ENCODE measurements at regions not wholly inside any gene's neighbourhood (a gene's known extent, or its start where the extent isn't known, plus 50 kb on each side); places are given as distances from the start of the nearest gene placed in this dataset.

DNA sequence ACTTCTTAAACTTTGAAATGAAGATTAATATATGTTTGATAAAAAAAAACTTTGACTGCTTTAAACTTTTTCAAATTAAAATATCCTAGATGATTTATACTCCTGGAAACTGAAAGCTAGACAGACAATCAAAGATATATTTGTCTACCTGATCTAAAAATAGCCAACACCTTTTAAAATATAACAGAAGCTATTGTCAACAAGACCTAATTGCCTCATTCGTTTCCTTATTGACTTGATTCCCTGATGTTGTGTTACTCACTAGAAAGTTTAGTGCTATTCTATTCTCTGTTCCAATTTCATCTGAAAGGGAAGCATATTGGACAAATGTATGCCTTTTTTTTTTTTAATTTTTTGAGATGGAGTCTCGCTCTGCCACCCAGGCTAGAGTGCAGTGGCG is 445.6 kb upstream of the ADAMTS5 start:
- Histone ChIP-seq H3K9me3 (ENCODE audit: control insufficient read depth, insufficient read depth, low read length) (no peaks in the 10 kb centered on the region), H3K27me3 (ENCODE audit: control insufficient read depth, insufficient read depth, low read length) (no peaks in the 10 kb centered on the region), H3K4me3 (ENCODE audit: low read depth, low read length) (no peak overlapping the region), H3K27ac (ENCODE audit: low read depth, low read length) (no peak overlapping the region)
- TF ChIP-seq, protein P1, sequence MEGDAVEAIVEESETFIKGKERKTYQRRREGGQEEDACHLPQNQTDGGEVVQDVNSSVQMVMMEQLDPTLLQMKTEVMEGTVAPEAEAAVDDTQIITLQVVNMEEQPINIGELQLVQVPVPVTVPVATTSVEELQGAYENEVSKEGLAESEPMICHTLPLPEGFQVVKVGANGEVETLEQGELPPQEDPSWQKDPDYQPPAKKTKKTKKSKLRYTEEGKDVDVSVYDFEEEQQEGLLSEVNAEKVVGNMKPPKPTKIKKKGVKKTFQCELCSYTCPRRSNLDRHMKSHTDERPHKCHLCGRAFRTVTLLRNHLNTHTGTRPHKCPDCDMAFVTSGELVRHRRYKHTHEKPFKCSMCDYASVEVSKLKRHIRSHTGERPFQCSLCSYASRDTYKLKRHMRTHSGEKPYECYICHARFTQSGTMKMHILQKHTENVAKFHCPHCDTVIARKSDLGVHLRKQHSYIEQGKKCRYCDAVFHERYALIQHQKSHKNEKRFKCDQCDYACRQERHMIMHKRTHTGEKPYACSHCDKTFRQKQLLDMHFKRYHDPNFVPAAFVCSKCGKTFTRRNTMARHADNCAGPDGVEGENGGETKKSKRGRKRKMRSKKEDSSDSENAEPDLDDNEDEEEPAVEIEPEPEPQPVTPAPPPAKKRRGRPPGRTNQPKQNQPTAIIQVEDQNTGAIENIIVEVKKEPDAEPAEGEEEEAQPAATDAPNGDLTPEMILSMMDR (IDR thresholded peaks at IDR 0.05; ENCODE audit: low read depth, low read length) = no peak
- ChIA-PET CTCF (no interaction called here), POLR2A (no interaction called here)
- no peak for DNase-seq (ENCODE audit: low read depth, low spot score)

DNA sequence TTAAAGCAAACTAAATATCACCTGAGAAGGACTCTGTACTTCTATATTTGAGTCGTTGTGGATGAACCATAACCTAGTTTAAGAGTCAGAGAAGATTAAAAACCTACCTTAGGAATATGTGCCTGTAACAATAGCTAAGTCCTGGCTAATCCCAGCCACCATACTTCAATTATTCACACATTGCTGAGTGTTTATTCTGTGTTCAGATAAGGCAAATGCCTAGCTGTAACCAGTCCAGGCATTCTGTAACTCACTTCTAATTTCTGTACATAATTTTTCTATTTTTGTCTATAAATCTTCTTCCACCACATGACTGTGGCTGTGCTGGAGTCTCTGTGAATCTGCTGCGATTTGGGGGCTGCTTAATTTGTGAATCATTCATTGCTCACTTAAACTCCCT is 441.9 kb upstream of the ADAMTS5 start:
- no peak for DNase-seq (ENCODE audit: low read depth, low spot score)
- POLR2A ChIA-PET = no interaction called here
- CTCF ChIA-PET = no interaction called here

DNA sequence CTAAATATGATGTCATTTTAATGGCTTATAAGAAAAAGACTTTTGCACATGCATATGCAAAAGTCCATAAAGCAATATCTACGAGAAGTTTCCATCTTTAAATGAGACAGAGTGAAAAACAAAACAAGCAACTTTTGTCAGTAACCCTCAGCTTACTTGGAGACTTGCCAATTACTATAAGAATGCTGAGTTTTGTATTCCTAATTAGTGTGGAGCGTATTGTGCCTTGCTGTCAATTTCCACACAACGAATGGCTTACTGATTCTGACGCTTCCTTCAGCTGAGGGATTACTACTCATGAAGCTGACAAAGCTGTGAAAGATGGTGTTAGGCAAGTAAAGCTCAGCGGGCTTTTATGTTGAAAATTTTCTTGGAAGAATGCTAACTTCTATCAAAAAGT is 440.4 kb upstream of the ADAMTS5 start:
- Histone ChIP-seq H3K27me3 (ENCODE audit: control insufficient read depth, insufficient read depth, low read length) (no peaks in the 10 kb centered on the region), H3K9me3 (ENCODE audit: control insufficient read depth, insufficient read depth, low read length) (no peaks in the 10 kb centered on the region), H3K4me3 (ENCODE audit: low read depth, low read length) (no peak overlapping the region), H3K27ac (ENCODE audit: low read depth, low read length) (no peak overlapping the region)
- no peak for DNase-seq (ENCODE audit: low read depth, low spot score)
- CTCF ChIA-PET = interaction anchor here (0.8 kb wide), 1 partner anchor 9 kb away, joined by 3 read pairs; no protein-coding TSS in a partner anchor
- TF ChIP-seq, protein P1 (IDR thresholded peaks at IDR 0.05; ENCODE audit: low read depth, low read length) = no peak
- POLR2A ChIA-PET = no interaction called here

More for the DNA sequence above, 441.9 kb upstream of the ADAMTS5 start:
- Histone ChIP-seq H3K27ac (ENCODE audit: low read depth, low read length) (no peak overlapping the region), H3K4me3 (ENCODE audit: low read depth, low read length) (no peak overlapping the region), H3K27me3 (ENCODE audit: control insufficient read depth, insufficient read depth, low read length) (no peaks in the 10 kb centered on the region), H3K9me3 (ENCODE audit: control insufficient read depth, insufficient read depth, low read length) (no peaks in the 10 kb centered on the region)
- TF ChIP-seq, protein P1 (IDR thresholded peaks at IDR 0.05; ENCODE audit: low read depth, low read length) = no peak

DNA sequence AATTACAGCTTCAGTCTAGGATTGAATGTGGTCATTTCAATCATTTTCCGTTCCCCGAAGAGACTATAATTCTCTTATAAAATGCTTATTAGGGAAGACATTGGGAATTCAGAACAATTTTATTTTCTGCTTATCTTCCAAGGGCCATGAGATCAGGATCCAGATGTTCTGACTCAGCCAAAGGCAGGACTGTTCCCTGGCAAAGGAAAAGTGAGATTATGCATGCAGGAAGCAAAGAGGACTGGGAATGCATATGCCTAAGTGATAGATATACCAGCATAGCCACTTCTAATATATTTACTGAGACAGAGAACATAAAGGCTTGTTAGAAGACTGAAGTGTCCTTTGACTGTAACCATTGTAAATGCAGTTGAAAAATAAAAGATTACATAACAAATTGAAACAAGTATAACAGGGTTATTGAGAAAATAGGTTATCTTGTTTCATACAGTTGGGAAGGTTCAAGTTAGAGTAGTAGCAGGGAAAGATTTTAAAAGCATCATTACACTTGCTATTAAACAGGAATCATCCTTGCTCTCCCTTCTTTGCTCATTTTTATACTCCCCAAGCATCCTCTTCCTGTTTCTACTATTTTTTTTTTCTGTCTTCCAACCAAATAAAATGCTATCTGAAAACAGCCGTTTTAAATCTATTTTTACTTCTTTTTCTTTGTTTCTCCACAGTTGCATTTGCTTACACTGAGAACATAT is 439.6 kb upstream of the ADAMTS5 start:
- TF ChIP-seq, protein P1 (IDR thresholded peaks at IDR 0.05; ENCODE audit: low read depth, low read length) = no peak
- CTCF ChIA-PET = interaction anchor here (0.8 kb wide), 1 partner anchor 8 kb away, joined by 3 read pairs; no protein-coding TSS in a partner anchor
- POLR2A ChIA-PET = no interaction called here

DNA sequence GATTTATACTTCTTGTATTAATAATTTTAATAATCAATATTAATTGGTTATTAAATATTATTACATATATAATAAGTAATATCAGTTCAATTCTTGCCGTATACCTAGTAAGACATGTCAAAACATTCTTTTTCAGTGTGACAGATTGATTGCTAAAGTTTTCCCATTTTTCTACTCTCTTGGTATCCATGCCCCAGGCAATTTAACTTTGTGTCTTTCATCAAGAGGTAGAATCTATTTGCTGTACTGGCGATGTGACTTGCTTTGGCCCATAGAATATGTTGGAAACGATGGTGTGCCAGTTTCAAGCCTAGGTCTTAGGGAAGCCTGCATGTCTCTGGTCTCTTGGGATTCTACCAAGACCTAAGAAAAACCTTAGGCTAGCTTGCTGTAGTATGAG is 436.1 kb upstream of the ADAMTS5 start:
- no peaks in the 10 kb centered on the region for H3K9me3 ChIP-seq (ENCODE audit: control insufficient read depth, insufficient read depth, low read length)
- DNase-seq (ENCODE audit: low read depth, low spot score) = no peak
- ChIA-PET POLR2A (no interaction called here), CTCF (no interaction called here)
- no peaks in the 10 kb centered on the region for H3K27me3 ChIP-seq (ENCODE audit: control insufficient read depth, insufficient read depth, low read length)
- no peak overlapping the region for H3K27ac ChIP-seq (ENCODE audit: low read depth, low read length)
- TF ChIP-seq, protein P1 (IDR thresholded peaks at IDR 0.05; ENCODE audit: low read depth, low read length) = no peak
- no peak overlapping the region for H3K4me3 ChIP-seq (ENCODE audit: low read depth, low read length)

More for the DNA sequence above, 439.6 kb upstream of the ADAMTS5 start:
- Histone ChIP-seq H3K27me3 (ENCODE audit: control insufficient read depth, insufficient read depth, low read length) (no peaks in the 10 kb centered on the region), H3K27ac (ENCODE audit: low read depth, low read length) (no peak overlapping the region), H3K4me3 (ENCODE audit: low read depth, low read length) (no peak overlapping the region), H3K9me3 (ENCODE audit: control insufficient read depth, insufficient read depth, low read length) (no peaks in the 10 kb centered on the region)
- no peak for DNase-seq (ENCODE audit: low read depth, low spot score)
